HG03432 (cell line): ENCODE measurements at regions not wholly inside any gene's neighbourhood (a gene's known extent, or its start where the extent isn't known, plus 50 kb on each side); places are given as distances from the start of the nearest gene placed in this dataset.

Experiments used
- ATAC-seq: cut with Tn5 transposase; IDR thresholded peaks from one replicate; pipeline ENCODE4 v1.9.1; 2021; ENCODE audit warnings: mild to moderate bottlenecking, moderate library complexity; ENCODE audit not compliant: unreplicated experiment

DNA sequence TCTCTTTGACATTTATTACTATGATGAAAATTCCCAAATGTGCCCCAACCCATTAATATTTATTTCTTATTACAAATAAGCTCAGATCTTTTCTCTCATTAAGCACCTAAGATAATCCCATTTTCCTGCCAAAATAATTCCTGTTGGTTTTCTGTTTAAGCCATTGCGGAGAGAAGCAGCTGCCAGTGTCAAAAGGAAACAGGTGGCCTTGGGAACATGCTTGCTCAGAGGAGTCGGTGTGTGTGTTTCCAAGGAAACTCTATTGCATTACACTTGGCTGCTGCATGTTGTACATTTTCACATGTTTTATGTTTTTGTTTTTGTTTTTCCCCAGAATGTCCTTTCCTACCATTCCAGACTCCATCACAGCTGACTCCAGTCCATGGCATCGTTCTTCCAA lies 56.4 kb downstream of the CD24 start:
- ATAC-seq = no peak

DNA sequence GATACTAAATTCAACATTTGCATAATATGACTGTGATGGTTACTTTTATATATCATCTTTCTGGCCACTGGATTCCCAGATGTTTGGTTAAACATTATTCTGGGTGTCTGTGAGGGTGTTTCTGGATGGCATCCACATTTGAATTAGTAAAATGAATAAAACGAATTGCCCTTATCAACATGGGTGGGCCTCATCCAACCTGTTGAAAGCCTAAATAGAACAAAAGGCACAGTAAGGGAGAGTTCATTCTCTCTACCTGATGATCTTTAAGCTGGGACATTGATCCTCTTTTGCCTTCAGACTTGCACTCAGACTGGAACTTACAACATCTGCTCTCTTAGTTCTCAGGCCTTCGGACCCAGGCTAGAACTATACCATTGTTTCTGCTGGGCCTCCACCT lies 57.6 kb downstream of the CD24 start:
- ATAC-seq = no peak

GRCh38 chr6:106913676-106914280 lies 60.8 kb downstream of the CD24 start:
- ATAC-seq = peak; percentile 92

DNA sequence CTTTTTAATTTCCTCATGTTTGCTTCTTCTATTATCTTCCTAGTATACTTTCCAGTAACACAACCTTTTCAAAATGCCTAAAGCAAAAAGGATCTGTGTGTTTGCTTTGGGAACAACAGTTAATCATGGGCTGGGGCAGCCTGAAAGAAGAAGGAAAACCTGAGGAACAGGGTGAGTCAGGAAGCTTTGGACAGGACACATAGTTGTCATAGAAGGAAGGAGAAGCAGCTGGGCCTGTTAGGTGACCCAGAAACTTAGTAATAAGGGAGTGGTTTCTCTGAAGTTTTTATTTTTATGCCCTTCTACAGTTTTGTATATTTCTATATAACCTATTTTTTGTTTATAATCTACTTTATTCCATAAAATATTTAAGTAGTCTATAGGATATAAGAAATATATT lies 61.4 kb downstream of the CD24 start:
- no peak for ATAC-seq

DNA sequence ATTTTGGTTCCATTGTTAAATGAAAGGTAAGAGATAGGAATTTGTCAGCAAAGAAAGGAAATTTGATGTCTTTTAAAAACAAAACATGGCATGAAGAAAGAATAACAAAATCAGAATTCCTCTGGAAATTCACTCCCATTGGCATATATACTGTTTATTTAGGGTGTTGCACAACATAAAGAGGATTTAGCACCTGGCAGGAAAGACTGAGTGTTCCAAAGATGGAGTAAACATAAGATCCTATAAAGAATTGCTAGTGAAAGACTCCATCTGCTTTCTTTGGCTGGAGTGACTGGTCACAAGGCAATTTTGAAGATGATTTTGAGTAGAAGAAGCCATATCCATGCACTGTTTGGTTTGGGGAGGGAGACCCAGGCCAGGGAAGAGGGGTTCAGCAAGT lies 62.4 kb downstream of the CD24 start:
- ATAC-seq = no peak

DNA sequence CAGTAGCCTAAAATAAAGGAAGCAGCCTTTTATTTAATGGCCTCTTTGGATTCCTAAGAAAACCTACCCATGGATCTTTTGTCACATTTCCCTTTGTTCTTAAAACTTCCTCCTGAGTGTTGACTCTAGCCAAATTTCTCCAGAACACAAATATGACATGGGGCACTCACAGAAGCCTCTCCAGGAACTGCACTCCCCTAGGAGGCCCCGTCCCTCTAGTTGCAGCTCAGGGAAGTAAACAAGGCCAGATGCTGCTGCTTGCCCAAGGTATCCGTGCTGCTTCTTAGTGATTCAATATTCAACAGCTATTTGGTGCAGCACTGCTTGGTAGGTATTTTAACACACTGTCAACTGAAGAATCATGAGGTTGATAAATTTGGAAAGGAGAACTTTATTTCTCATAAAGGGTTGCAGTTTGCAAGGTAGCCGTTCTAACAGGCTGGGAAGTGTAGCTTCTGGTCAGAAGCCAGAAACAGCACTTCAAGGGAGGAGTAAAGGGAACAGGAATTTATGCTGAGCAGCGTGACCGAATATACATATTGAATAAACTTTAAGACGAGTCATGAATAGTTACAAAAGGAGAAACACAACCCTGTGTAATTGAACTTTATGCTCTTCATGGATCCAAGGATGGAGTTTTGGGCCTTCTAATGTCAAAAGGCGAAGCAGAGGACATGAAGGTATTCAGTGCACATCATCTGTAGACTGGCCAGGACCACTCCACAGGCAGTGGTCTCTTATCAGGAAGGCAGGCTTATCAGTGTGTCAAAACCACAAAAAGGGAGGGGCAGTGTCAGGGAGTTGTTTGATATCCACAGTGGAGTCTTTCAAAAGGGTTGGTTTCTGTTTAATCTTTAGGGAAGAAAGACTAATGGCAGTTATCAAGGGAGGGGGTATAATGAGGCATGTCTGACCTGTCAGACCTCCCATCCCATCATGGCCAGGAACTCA lies 63.3 kb downstream of the CD24 start:
- ATAC-seq = no peak

- ATAC-seq = no peak
Observed at GRCh38 chr6:106908386-106908840, 66.1 kb downstream of the CD24 start.

DNA sequence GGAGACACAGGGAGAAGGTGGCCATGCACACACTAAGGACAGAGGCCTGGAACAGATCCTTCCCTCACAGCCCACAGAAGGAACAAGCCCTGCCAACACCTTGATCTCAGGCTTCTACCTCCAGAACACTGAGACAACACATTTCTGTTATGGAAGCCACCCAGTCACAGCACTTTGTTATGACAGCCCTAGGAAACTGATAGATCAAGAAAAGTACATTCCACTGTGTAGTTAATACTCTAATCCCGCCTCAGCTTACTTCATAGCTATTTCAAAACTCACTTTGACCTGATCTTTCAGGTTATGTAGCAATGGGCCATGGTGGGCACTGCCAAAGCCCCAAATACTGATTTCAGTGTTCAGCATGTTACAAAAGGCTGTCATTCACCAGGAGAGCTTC lies 66.8 kb downstream of the CD24 start:
- no peak for ATAC-seq

- ATAC-seq = no peak
Observed at GRCh38 chr6:106906232-106906631, 68.3 kb downstream of the CD24 start.

GRCh38 chr6:106903299-106903698 lies 71.2 kb downstream of the CD24 start:
- ATAC-seq = no peak

DNA sequence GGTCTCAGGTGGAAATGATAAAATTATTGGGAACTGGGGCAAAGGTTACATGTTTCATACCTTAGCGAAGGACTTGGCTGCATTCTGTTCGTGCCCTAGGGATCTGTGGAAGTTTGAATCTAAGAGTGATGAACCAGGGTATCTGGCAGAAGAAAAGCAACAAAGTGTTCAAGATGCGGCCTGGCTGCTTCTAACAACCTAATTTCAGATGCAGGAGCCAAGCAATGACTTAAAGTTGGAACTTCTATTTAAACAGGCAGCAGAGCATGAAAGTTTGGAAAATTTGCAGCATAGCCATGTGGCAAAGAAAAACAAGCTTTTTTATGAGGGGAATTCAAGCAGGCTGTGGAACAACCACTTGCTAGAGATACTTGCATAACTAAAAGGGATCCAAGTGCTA lies 73.5 kb downstream of the CD24 start:
- no peak for ATAC-seq

GRCh38 chr6:106899697-106900096 lies 74.8 kb downstream of the CD24 start:
- no peak for ATAC-seq

GRCh38 chr6:106897580-106897979 lies 76.9 kb downstream of the CD24 start:
- no peak for ATAC-seq

- no peak for ATAC-seq
Observed at GRCh38 chr6:106895703-106896040, 78.9 kb downstream of the CD24 start.

- no peak for ATAC-seq
Observed at GRCh38 chr6:106894978-106895702, 79.4 kb downstream of the CD24 start.

GRCh38 chr6:106892186-106892585 lies 82.3 kb downstream of the CD24 start:
- ATAC-seq = no peak

- ATAC-seq = no peak
Observed at GRCh38 chr6:106890447-106890846, 84.1 kb downstream of the CD24 start.

GRCh38 chr6:106889692-106890091 lies 84.8 kb downstream of the CD24 start:
- ATAC-seq = no peak

GRCh38 chr6:106886922-106887797 lies 87.4 kb downstream of the CD24 start:
- no peak for ATAC-seq

DNA sequence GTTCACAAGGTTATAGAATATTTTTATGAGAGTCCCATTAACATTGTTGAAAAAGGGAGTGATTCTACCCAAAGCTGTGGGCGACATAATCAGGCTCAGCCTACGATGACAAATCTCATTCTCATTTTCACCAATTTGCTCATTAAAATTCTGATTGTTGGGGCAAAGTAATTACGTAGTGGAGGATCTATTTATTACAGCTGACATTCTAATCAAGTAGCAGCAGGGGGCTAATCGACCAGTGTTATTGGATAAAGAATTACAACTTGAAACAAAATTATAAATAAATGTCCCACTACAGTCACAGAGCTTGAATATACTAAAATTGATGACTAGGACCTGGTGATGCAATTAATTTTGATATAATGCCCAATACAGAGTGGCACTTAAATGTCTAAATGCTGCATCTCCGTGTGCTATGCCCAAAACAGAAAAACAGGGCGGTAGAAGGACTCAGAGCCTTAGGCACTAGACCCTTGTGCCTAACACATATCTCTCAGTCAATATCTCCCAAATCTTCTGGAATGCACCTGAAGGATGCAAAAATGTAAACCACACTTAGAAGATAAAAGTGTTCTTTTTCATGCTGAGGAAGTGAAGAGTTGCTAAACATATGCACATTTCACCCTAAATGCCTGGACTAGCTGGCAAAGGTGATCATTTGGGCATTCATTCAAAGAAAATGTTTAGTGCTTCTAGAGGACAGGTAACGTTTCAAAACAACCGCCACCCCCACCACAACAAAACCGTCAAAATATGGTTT lies 88.3 kb downstream of the CD24 start:
- no peak for ATAC-seq
